ENCODE measurements at regions not wholly inside any gene's neighbourhood (a gene's known extent, or its start where the extent isn't known, plus 50 kb on each side); places are given as distances from the start of the nearest gene placed in this dataset.
"Not testable (repeated sequence)": the region's sequence is repeated elsewhere in the genome, so short reads cannot be mapped to it uniquely, and the experiment has no call there.

DNA sequence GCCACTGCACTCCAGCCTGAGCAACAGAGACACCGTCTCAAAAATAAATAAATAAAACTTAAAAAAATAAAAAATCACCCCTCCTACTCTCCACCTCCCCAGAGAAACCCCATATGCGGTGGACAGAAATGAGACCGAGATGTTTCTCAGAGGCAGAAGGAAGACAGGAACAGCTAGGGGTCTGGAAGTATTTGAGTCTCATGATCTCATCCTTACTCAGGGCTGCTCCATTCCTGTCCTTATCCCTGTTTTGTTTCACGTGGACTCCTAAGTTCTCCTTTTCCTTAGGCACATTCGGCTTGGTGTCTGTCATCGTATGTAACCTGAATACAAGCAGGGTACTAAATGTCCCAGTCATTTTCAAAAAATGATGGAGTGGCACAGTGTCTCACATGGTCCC is 76.1 kb downstream of the C9orf50 start:
- DNase-seq, result no peak

DNA sequence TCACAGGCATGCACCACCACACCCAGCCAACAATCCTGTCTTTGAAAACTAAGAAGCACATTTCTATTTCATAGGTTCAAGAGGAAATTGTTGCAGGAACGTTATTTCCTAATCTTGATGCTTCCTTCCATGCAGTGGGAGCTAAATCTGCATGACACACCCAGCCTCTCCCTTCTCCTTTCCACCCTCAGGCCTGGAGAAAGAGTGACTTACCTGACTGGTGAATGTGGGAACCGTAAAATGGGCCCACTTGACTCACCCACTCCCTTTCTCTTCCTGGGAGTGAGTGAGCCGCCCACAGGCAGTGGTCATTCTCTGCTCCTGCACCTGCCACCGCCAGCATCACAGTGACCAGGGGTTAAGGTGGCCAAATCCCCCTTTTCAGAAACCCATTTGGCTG is 78.2 kb downstream of the C9orf50 start:
- no peak for DNase-seq

DNA sequence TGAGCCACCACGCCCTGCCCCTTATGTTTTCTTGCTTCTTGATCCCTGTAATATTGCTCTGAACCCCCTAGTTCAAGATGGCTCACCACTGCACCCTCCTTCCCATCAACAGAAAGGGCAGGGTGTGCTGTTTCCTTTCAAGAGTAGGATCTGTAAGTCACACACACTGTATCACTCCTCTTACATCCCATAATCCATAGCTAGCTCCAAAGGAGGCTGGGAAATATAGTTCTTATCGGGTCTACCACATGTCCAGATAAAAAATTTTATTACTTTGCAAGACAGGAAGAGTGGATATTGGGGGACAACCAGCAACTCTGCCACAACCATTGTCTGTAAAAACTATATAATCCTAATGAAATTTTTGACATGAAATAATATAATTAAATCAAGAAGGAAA is 79.6 kb downstream of the C9orf50 start:
- no peak for DNase-seq

DNA sequence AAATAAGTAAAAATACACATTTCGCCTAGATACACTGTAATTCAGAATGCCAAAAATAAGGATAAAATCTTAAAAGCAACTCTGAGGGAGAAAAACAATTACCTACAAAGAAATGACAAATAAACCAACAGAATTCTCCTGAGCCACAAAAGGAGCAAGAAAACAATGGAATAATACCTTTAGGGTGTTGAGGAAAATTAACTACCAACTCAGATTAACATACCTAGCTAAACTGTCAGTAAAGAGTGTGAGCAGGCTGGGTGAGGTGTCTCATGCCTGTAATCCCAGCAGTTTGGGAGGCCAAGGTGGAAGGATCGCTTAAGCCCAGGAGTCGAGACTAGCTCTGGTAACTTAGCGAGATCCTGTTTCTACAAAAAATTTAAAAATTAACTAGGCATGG is 81.5 kb downstream of the C9orf50 start:
- no peak for DNase-seq

DNA sequence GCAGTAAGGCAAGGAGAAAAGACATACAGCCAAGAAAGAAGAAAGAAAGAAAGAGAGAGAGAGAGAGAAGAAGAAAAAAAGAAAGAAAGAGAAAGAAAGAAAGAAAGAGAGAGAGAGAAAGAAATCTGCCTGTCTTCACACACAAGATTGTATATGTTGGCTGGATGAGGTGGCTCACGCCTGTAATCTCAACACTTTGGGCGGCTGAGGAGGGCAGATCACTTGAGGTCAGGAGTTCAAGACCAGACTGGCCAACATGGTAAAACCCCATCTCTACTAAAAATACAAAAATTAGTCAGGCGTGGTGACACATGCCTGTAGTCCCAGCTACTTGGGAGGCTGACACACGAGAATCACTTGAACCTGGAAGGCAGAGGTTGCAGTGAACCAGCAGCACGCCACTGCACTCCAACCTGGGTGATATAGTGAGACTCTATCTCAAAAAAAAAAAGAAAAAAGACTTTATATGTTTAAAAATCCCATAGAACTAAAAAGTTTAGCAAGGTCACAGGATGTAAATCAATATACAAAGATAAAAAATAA is 89.0 kb downstream of the C9orf50 start:
- DNase-seq, result not testable (repeated sequence)

DNA sequence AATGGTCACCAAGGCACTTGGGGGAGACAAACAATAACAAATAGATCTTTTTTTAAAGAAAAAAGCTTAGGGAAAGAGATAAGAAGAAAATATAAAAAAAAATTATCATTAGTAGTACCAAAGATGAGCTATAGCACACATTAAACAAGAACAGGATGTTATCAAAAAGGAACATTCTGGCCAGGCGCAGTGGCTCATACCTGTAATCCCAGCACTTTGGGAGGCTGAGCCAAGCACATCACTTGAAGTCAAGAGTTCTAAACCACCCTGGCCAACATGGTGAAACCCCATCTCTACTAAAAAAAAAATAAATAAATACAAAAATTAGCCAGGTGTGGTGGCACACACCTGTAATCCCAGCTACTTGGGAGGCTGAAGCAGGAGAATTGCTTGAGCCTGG is 92.9 kb downstream of the C9orf50 start:
- not testable (repeated sequence) for DNase-seq

DNA sequence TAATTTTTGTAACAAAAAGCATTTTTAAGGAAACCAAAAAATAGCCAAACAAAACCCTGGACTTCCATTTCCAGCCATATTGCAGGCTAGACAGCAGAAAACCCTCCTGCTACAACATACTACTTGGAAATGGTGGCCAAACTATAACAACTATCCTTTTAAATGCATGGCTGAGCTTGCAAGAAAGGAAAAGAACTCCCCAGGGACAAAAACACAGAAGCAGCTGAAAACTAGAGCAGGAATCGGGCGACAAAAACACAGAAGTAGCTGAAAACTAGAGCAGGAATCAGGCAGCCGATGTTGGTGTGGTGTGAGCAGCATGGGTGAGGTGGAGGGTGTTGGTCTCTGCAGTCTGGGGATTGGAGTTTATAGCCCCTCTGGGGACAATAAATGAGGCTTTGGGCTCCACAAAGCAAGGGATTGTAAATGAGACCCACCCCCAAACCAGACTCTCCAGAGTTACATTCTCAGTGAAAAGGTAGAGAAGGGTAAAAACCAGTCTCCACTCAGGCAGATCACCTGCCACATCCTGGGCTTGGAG is 95.2 kb downstream of the C9orf50 start:
- DNase-seq, result no peak

DNA sequence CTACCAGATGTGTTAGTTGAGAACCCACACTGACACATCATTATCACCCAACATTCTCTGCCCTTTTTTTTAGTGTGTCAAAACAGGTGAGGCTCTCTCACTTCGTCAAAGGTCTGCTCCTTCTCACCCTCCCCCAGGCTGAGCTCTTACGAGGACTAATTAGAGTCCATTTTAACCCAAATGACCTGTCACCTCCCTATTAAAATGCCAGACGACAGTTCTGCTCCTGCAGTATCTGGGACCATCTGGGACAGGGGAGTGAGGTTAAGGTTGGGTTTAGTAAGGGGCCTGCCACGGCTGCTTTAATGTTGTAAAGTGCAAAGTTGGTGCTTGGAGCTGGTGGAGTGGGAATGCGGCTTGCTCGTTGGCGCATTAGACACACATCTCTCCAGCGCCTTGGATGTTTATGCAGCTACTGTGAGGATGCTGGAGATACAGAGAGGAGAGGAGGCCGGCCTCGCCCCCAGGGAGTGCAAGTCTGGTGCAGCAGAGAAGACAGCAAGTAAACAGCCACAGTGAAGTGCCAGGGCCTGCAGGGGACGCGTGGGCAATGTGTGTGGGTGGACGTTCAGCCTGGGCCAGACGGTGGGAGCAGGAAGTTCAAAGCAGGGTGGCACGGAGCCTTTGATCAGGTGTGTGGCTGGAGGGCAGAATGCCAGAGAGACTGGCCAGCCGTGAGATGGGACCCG is 96.2 kb downstream of the C9orf50 start:
- DNase-seq, result no peak

DNA sequence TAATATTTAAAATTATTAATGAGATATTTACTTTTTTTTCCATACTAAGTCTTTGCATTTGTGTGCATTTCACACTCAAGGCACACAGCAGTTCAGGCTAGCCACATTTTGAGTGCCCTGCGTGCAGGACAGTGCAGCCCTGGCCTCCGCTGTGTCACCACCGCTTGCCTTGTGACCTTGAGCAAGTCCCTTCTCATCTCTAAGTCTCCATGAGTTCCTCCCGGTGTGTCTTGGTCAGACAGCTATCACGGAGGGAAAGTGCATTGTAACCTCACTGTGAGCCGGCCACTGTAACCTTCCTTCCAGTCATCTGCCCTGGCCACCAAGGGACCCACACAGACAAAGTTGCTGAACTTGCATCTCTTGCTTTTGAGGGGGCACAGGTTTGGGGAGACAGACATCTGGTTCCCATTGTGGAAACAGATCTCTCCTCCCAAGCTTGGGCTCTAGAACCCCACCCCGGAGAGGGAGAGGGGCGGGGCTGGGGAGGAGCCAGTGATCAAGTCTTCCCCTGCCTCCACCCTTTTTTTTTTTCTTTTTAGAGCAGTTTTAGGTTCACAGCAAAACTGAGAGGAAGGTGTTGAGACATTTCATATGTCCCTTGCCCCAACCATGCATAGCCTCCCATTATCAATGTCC is 96.8 kb downstream of the C9orf50 start:
- DNase-seq, result no peak

DNA sequence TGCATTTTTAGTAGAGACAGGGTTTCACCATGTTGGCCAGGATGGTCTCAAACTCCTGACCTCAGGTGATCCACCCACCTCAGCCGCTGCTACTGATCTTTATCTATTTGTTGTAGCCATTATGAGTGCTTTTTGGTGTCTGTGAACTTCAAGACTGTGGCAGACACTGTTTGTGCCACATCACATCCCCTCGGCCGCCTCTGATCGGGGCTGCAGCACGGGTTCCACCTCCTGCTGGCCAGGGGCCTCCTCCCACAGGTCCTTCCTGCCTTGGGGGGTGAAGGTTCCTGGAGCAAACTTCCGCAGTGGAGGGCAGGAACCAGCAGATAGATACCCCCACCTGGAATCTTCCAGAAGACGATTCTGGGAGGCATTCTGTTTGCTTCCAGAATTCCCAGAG is 98.5 kb downstream of the C9orf50 start:
- DNase-seq, result no peak

DNA sequence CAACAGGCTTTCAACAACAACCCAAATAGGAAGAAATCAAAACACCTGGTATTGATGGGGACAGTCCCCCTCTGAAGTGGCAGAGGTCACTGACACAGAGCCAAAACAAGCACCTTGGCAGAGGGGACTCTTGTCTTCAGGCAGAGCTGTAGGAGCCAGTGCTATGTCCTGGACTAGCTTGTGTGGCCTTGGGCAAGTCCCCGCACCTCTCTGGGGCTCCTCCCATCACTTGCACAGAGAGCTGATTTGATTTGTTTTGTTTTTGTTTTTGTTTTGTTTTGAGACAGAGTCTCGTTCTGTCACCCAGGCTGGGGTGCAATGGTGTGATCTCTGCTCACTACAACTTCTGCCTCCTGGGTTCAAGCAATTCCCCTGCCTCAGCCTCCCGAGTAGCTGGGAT is 100.8 kb downstream of the C9orf50 start:
- DNase-seq, result no peak

DNA sequence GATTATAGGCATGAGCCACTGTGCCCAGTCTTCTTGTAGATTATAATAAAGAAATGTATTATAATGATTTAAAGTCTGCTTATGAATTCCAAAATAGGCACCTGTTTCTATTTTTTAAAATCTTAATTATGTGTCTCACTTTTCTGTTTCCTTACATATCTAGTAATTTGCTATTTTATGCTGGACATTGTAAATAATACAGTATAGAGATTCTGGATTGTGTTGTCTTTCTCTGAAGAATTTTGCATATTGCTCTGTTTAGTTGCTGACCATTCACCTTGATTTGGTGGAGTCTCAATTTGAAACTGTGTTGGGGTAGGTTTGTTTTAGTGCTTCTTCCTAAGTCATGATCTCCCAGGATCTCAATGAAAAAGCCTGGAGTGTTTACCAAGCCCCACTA is 102.8 kb downstream of the C9orf50 start:
- DNase-seq, result no peak

DNA sequence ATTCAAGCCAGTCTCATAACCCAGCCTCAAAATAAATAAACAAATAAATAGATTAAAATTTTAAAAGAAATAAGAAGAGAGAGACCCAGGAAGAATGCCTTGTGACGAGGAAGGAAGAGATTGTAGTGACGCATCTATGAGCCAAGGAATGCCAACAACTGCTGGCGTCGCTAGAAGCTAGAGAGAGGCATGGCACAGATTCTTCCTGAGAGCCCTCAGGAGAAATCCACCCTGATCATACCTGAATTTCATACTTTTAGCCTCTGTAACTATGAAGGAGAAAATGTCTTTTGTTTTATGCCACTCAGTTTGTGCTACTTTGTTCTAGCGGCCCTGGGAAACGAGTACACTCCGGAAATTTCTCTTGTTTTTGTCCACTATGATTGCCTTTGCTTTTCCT is 103.9 kb downstream of the C9orf50 start:
- no peak for DNase-seq

DNA sequence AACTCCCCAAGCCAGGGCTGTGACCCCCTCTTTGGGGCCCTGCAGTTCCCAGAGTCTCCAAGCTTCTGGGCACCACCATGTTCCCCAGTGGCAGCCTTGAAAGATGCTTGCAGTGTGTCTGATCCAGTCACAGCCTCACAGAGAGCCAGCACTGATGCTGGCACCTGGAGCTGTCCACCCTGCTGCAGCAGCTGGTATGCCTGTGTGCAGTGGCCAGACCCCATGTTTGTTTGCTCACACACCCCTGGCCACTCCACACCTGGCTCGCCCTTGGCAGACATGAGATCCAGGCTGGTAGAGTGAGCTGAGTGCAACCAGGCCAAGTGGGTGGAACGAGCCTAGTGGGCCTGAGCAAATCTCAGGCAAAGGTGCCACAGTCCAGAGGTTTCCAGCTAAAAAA is 106.0 kb downstream of the C9orf50 start:
- no peak for DNase-seq

DNA sequence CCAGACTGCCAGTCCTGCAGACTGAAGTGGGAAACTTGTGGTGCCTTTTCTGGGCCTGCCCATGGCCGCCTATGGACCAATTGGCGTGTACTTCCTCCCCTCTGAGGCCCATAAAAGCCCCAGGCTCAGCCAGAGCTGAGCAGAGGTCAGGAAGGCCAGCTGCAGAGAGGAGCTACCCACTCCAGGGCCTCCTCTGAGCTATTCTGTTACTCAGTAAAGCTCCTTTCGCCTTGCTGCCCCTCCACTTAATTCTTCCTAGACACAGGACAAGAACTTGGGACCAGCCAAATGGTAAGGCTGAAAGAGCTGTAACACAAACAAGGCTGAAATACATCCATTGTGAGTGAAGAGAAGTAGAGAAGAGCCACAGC is 106.4 kb downstream of the C9orf50 start:
- no peak for DNase-seq

DNA sequence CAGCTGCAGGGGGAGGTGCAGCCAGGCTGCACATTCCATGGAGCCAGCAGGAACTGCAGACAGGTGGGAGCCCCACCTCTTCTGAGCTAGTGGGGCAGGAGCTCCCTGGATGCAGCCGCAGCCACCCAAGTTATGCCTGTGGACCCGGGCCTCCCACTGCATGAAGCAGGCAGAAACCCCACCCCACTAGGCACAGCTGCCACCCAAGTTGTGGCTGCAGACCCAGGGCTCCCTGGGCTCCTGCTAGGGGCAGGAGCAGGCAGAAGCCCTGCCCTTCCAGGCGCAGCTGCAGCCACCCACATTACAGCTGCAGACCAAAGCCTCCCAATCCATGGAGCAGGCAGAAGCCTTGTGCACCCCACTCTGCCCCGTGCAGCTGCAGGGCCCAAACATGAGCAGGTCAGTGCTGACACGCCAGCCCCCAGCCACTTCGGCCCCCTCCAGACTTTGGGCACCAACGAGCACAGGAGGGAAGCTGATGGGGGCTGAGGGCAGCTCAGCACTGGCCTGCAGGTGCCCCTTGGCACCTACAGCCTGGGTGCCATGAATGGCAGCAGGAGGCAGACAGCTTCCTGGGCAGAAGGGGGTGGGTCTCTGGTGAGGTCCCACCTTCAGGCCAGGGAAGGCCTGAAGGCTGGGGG is 106.9 kb downstream of the C9orf50 start:
- DNase-seq, result no peak

DNA sequence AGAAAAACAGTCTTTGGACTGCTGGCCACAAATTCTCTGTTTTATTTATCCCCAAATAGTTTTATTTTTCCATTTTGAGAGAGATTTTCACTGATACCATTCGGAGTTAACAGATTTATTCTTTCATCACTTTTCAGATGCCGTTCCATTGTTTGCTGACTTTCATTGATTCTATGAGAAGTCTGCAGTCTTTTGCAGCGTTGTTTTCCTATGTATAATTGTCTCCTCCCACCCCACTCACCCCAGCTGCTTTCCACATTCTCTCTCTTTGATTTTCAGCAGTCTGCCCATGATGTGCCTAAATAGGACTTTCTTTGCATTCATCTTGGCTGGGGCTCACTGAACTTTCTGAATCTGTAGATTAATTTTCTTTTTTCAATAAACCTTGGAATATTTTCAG is 107.6 kb downstream of the C9orf50 start:
- no peak for DNase-seq

DNA sequence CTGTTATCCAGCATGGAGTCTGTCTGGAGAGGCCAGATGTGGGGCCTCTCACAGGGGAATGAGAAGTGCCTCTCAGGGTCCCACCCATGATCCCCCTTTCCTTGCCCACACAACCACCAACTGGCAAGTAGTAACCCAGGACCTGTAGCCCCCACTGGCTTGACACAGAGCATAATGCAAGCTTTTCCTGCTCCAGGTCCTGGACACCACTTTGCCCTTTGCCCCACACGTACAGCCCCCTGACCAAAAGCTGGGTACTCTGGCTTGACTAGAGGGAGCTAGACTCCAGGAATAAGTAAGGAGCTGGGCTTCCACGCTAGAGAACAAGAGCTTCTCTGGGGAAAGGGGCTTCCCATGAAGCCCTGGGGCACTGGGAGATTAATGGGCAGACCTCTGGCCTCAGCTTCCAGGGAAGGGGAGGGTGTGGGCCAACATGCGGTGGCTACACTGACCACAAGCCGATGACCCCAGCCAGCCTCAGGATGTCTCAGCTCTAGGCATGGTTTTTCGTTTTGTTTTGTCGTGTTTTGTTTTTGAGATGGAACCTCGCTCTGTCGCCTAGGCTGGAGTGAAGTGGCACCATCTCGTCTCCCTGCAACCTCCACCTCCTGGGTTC is 109.5 kb downstream of the C9orf50 start:
- DNase-seq, result no peak

DNA sequence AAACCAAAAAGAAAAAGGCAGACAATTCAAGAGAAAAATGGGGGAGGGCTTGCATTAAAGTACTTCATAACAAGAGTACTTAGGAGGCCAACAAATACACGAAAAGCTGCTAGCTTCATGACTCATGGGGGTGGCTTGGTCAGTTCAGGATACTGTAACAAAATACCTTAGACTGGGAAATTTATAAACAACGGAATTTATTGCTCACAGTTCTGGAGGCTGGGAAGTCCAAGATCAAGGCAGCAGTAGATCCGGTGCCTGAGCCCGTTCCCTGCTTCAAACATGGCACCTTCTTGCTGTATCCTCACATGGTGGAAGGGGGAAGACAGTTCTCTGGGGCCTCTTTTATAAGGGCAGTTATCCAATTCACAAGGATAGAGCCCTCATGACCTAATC is 111.4 kb downstream of the C9orf50 start:
- DNase-seq, result no peak

DNA sequence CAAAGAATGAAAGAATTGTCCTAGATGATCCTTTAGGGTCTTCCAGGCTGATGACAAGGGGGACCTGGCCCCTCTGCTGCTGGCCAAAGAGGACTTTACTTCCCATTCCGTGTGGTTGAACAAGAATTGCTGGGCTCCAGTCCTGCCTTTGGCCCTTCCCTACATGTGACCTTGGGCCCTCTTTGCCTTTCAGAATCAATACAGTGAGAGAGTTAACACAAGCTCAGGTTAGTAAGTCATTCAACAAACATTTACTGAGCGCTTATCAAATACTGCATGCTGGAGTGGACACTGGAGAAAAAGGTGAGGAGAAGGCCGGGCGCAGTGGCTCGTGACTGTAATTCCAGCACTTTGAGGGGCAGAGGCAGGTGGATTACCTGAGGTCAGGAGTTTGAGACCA is 113.1 kb downstream of the C9orf50 start:
- no peak for DNase-seq

DNA sequence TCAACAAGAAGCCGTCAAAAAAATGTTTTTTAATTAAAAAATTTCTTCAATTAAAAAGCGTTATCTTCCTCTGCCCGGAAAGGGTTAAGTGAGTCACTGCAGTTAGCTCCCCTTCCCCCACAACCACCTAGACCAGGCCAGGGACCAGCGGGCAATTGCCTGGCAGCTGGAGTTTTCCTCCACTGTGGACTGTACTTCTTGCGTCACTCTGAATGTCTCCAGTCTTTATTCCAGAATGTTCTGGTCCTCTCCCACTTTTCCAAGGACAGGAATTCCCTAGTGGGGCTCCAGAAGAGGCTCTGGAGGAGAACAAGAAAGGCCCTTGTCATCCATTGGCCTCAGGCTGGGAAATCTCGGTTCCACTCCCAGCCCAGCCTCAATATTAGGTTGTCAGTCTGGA is 114.0 kb downstream of the C9orf50 start:
- DNase-seq, result no peak

DNA sequence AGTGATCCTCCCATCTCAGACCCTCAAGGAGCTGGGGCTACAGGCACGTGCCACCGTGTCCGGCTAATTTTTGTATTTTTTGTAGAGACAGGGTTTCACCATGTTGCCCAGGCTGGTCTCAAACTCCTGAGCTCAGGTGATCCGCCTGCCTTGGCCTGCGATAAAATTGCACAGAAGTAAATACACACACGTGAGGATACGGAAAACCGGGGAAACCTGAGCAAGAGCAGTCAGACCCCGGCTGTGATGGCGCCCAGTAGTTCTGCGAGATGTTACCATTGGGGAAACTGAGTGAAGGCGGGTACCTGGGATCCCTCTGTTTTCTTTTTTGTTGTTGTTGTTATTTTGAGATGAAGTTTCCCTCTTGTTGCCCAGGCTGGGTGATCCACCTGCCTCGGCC is 114.9 kb downstream of the C9orf50 start:
- no peak for DNase-seq

DNA sequence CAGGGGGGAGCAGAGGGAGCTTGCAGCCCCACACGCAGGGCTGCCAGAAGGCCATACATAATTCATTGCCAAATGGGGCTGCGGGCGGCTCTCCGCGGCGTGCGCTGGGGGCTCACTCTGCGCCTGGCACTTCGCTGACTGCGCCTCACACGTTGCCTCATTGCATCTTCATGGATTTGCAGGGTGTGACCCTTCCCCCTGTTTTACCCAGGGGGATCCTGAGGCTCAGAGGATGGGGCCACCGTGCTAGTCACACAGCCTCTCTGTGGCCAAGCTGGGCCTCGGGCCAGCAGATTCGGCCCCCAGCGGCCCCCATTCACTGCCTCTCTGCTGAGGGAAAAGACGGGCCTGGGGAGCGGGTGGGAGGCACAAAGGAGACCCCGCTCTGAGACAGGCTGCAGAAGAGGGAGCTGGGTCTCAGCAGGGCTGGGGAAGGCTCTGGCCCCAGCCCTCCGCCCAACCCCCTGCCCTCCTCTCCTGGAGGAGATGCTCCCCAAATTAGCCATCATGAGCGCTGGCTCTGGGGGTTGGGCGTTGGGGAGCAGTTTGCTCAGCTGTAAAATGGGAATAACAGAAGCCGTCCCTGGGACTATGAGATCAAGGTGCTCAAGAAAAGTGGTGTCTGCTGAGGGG is 115.5 kb downstream of the C9orf50 start:
- no peak for DNase-seq

Measured in CD4-positive, alpha-beta T cell treated with Interleukin-6 for 4 hours (primary cell).